Skeletal muscle satellite cell (primary cell): ENCODE measurements at regions not wholly inside any gene's neighbourhood (a gene's known extent, or its start where the extent isn't known, plus 50 kb on each side); places are given as distances from the start of the nearest gene placed in this dataset.
A peak's percentile ranks its signal among the peaks of the same experiment; 100 is the strongest.

ENCODE experiments used
- H3K27me3 ChIP-seq: 2 replicates; pipeline ENCODE4 v1.7.0; 2013; ENCODE audit warnings: low read length; ENCODE audit not compliant: control insufficient read depth, insufficient read depth
- H3K36me3 ChIP-seq: 2 replicates; pipeline ENCODE4 v1.7.0; 2013; ENCODE audit warnings: mild to moderate bottlenecking, control low read depth, low read length; ENCODE audit not compliant: insufficient read depth
- H3K4me1 ChIP-seq: 2 replicates; pipeline ENCODE4 v1.7.0; 2013; ENCODE audit warnings: low read length; ENCODE audit not compliant: control insufficient read depth, insufficient read depth
- H3K4me2 ChIP-seq: 2 replicates; pipeline ENCODE4 v1.7.0; 2013; ENCODE audit warnings: mild to moderate bottlenecking, low read length
- H3K4me3 ChIP-seq: 2 replicates; pipeline ENCODE4 v1.7.0; 2013; ENCODE audit warnings: low read length
- H3K9ac ChIP-seq: 2 replicates; pipeline ENCODE4 v1.7.0; 2013; ENCODE audit warnings: mild to moderate bottlenecking, low read depth, low read length, moderate library complexity
- H3K9me3 ChIP-seq: replicated peaks from 2 replicates; pipeline ENCODE4 v1.7.0; 2013; ENCODE audit warnings: mild to moderate bottlenecking, control low read depth, low read length

- Histone ChIP-seq H3K9me3 (no peaks in the 10 kb centered on the region), H3K4me2 (no peak overlapping the region), H3K4me3 (no peak overlapping the region), H3K9ac (no peak overlapping the region), H3K4me1 (no peaks in the 10 kb centered on the region), H3K36me3 (no peaks in the 10 kb centered on the region), H3K27me3 (no peaks in the 10 kb centered on the region)
These were observed 201.9 kb upstream of the JAG1 start for GRCh38 chr20:10875653-10876052.

GRCh38 chr20:10876558-10876957 is 202.8 kb upstream of the JAG1 start:
- no peak overlapping the region for H3K9ac ChIP-seq
- H3K4me3 ChIP-seq, result no peak overlapping the region
- H3K36me3 ChIP-seq, result no peaks in the 10 kb centered on the region
- no peak overlapping the region for H3K4me2 ChIP-seq
- no peaks in the 10 kb centered on the region for H3K9me3 ChIP-seq
- H3K4me1 ChIP-seq, result no peaks in the 10 kb centered on the region
- H3K27me3 ChIP-seq, result no peaks in the 10 kb centered on the region

GRCh38 chr20:10877342-10877741 is 203.5 kb upstream of the JAG1 start:
- Histone ChIP-seq H3K4me3 (no peak overlapping the region), H3K27me3 (no peaks in the 10 kb centered on the region), H3K4me1 (no peaks in the 10 kb centered on the region), H3K9ac (no peak overlapping the region), H3K9me3 (no peaks in the 10 kb centered on the region), H3K4me2 (no peak overlapping the region), H3K36me3 (no peaks in the 10 kb centered on the region)

GRCh38 chr20:10883166-10883565 is 209.4 kb upstream of the JAG1 start:
- H3K4me1 ChIP-seq, result no peaks in the 10 kb centered on the region
- no peaks in the 10 kb centered on the region for H3K36me3 ChIP-seq
- no peak overlapping the region for H3K9ac ChIP-seq
- no peak overlapping the region for H3K4me3 ChIP-seq
- no peak overlapping the region for H3K4me2 ChIP-seq
- no peaks in the 10 kb centered on the region for H3K27me3 ChIP-seq
- no peaks in the 10 kb centered on the region for H3K9me3 ChIP-seq

GRCh38 chr20:10893321-10893720 is 219.5 kb upstream of the JAG1 start:
- Histone ChIP-seq H3K36me3 (no peaks in the 10 kb centered on the region), H3K4me1 (no peaks in the 10 kb centered on the region), H3K27me3 (no peaks in the 10 kb centered on the region), H3K9me3 (no peaks in the 10 kb centered on the region), H3K9ac (no peak overlapping the region), H3K4me2 (no peak overlapping the region), H3K4me3 (no peak overlapping the region)

- no peaks in the 10 kb centered on the region for H3K27me3 ChIP-seq
- no peak overlapping the region for H3K4me3 ChIP-seq
- H3K4me2 ChIP-seq, result no peak overlapping the region
- H3K4me1 ChIP-seq, result peaks cover 4% of the 10 kb centered on the region
- no peaks in the 10 kb centered on the region for H3K36me3 ChIP-seq
- no peak overlapping the region for H3K9ac ChIP-seq
- H3K9me3 ChIP-seq, result no peaks in the 10 kb centered on the region
These were observed 223.5 kb upstream of the JAG1 start for GRCh38 chr20:10897336-10897735.

- Histone ChIP-seq H3K9ac (no peak overlapping the region), H3K4me1 (peaks cover 13% of the 10 kb centered on the region), H3K4me2 (no peak overlapping the region), H3K9me3 (no peaks in the 10 kb centered on the region), H3K4me3 (no peak overlapping the region), H3K27me3 (no peaks in the 10 kb centered on the region), H3K36me3 (no peaks in the 10 kb centered on the region)
These were observed 224.8 kb upstream of the JAG1 start for GRCh38 chr20:10898552-10898951.

- H3K4me3 ChIP-seq, result no peak overlapping the region
- no peaks in the 10 kb centered on the region for H3K27me3 ChIP-seq
- H3K36me3 ChIP-seq, result no peaks in the 10 kb centered on the region
- no peaks in the 10 kb centered on the region for H3K9me3 ChIP-seq
- H3K4me1 ChIP-seq, result peaks cover 15% of the 10 kb centered on the region
- H3K9ac ChIP-seq, result peak overlapping the region; percentile 29
- H3K4me2 ChIP-seq, result no peak overlapping the region
These were observed 228.4 kb upstream of the JAG1 start for GRCh38 chr20:10902174-10902573.

GRCh38 chr20:10902576-10903282 is 228.9 kb upstream of the JAG1 start:
- H3K9ac ChIP-seq, result peak overlapping the region; percentile 29
- H3K4me3 ChIP-seq, result no peak overlapping the region
- no peaks in the 10 kb centered on the region for H3K27me3 ChIP-seq
- H3K4me1 ChIP-seq, result peaks cover 15% of the 10 kb centered on the region
- H3K4me2 ChIP-seq, result no peak overlapping the region
- H3K9me3 ChIP-seq, result no peaks in the 10 kb centered on the region
- no peaks in the 10 kb centered on the region for H3K36me3 ChIP-seq

- Histone ChIP-seq H3K9me3 (no peaks in the 10 kb centered on the region), H3K4me2 (no peak overlapping the region), H3K36me3 (no peaks in the 10 kb centered on the region), H3K4me1 (peaks cover 21% of the 10 kb centered on the region), H3K9ac (no peak overlapping the region), H3K27me3 (no peaks in the 10 kb centered on the region), H3K4me3 (no peak overlapping the region)
These were observed 233.0 kb upstream of the JAG1 start for GRCh38 chr20:10906834-10907233.

- H3K36me3 ChIP-seq, result no peaks in the 10 kb centered on the region
- peaks cover 10% of the 10 kb centered on the region for H3K4me1 ChIP-seq
- no peaks in the 10 kb centered on the region for H3K9me3 ChIP-seq
- H3K4me2 ChIP-seq, result no peak overlapping the region
- H3K27me3 ChIP-seq, result no peaks in the 10 kb centered on the region
- no peak overlapping the region for H3K9ac ChIP-seq
- H3K4me3 ChIP-seq, result no peak overlapping the region
These were observed 236.0 kb upstream of the JAG1 start for GRCh38 chr20:10909803-10910202.

GRCh38 chr20:10910535-10911178 is 236.9 kb upstream of the JAG1 start:
- peak overlapping the region; percentile 68 for H3K4me2 ChIP-seq
- no peaks in the 10 kb centered on the region for H3K36me3 ChIP-seq
- no peaks in the 10 kb centered on the region for H3K27me3 ChIP-seq
- no peaks in the 10 kb centered on the region for H3K9me3 ChIP-seq
- no peak overlapping the region for H3K4me3 ChIP-seq
- H3K4me1 ChIP-seq, result peaks cover 10% of the 10 kb centered on the region
- H3K9ac ChIP-seq, result no peak overlapping the region
